K562 (cell line): ENCODE measurements at regions not wholly inside any gene's neighbourhood (a gene's known extent, or its start where the extent isn't known, plus 50 kb on each side); places are given as distances from the start of the nearest gene placed in this dataset.

Source experiments
- ATAC-seq: fragments of 200-7000 bp; cut with Tn5 transposase; 3 replicates; pipeline ENCODE4 v1.9.1; 2020; ENCODE audit warnings: moderate library complexity
- BruUV-seq: library from RNA; stranded (reverse); fragments of 400-500 nt; replicated peaks from 2 replicates; lab custom pipeline; 2021; lab: Mats Ljungman, UMichigan
- CTCF ChIA-PET: fragments of 300-600 bp; formaldehyde crosslinking; extraction: SDS; loops from one replicate; lab custom pipeline; 2021; ENCODE audit warnings: low intra/inter-chr PET ratio; lab: Yijun Ruan, JAX
- POLR2A ChIA-PET: fragments of 300-600, 350-650 bp; sonication (Branson Sonifier 250); formaldehyde crosslinking; extraction: SDS; loops from one replicate; lab custom pipeline; 2021; ENCODE audit warnings: antibody characterized with exemption, inconsistent platforms; lab: Yijun Ruan, JAX
- DNase-seq, 4 experiments: peaks; one replicate each; pipeline versions ENCODE4 v3.0.0 to v3.0.0-alpha.2; 2011 to 2018; ENCODE audit warnings: low spot score in 3 of 4, mixed read lengths in 3 of 4; ENCODE audit errors: extremely low read depth in 1 of 4
- FAIRE-seq: peaks from 2 replicates; lab custom pipeline; 2011; peaks lifted over from hg19 to GRCh38; lab: Jason Lieb, UNC
- H2AFZ ChIP-seq: 2 replicates; pipeline ENCODE4 v1.6.0; 2011; ENCODE audit warnings: low read depth, low read length, control low read depth, inconsistent platforms
- H3K27ac ChIP-seq: fragments of 200-600 bp; 3 replicates; pipeline ENCODE4 v1.8.0; 2011; ENCODE audit warnings: low read depth, mild to moderate bottlenecking, control low read depth, inconsistent platforms, low read length, moderate library complexity, mixed read lengths; ENCODE audit errors: extremely low read depth
- H3K27me3 ChIP-seq, 2 experiments: fragments of 300-600 bp in 1 of 2; 2 replicates in 1 of 2; 3 replicates in 1 of 2; pipeline versions ENCODE4 v1.6.0 to v1.8.0; 2011; ENCODE audit warnings: inconsistent platforms in 2 of 2, low read length in 2 of 2, mild to moderate bottlenecking in 1 of 2, mixed read lengths in 1 of 2, moderate library complexity in 1 of 2; ENCODE audit not compliant: control insufficient read depth in 2 of 2, insufficient read depth in 2 of 2
- H3K36me3 ChIP-seq: fragments of 300-600 bp; 3 replicates; pipeline ENCODE4 v1.8.0; 2011; ENCODE audit warnings: mild to moderate bottlenecking, low read length, inconsistent platforms; ENCODE audit not compliant: control insufficient read depth, insufficient read depth
- H3K4me1 ChIP-seq, 2 experiments: fragments of 200-600 bp in 1 of 2; replicated peaks in 1 of 2; 2 replicates in 1 of 2; 3 replicates in 1 of 2; pipeline versions ENCODE4 v1.5.1 to v1.8.0; 2011; ENCODE audit warnings: inconsistent platforms in 2 of 2, low read length in 2 of 2, mild to moderate bottlenecking in 1 of 2, mixed read lengths in 1 of 2, moderate library complexity in 1 of 2; ENCODE audit not compliant: control insufficient read depth in 2 of 2, insufficient read depth in 2 of 2
- H3K4me2 ChIP-seq: 2 replicates; pipeline ENCODE4 v1.6.1; 2011; ENCODE audit warnings: low read length, control low read depth, inconsistent platforms, mixed read lengths; ENCODE audit not compliant: insufficient read depth
- H3K4me3 ChIP-seq: fragments of 200-600 bp; sonication (generic), shearing (Covaris generic); 2 replicates; pipeline ENCODE4 v1.5.1; 2016; ENCODE audit warnings: control low read depth, inconsistent platforms
- H3K79me2 ChIP-seq: fragments of 200-600 bp; 3 replicates; pipeline ENCODE4 v1.8.0; 2011; ENCODE audit warnings: low read length, inconsistent platforms; ENCODE audit not compliant: control insufficient read depth, insufficient read depth
- H3K9ac ChIP-seq, 2 experiments: 2 replicates each; pipeline versions ENCODE4 v1.6.0 to v1.6.1; 2011; ENCODE audit warnings: low read depth in 2 of 2, low read length in 2 of 2, control low read depth in 1 of 2, inconsistent platforms in 1 of 2, mild to moderate bottlenecking in 1 of 2, mixed read lengths in 1 of 2; ENCODE audit not compliant: insufficient read depth in 1 of 2
- H3K9me1 ChIP-seq: one replicate; pipeline ENCODE4 v1.6.0; 2011; ENCODE audit warnings: inconsistent platforms, mild to moderate bottlenecking, low read length, moderate library complexity; ENCODE audit not compliant: control insufficient read depth, insufficient read depth
- H3K9me3 ChIP-seq: replicated peaks from 2 replicates; pipeline ENCODE4 v1.5.1; 2011; ENCODE audit warnings: low read depth, low read length, inconsistent platforms; ENCODE audit not compliant: control insufficient read depth, insufficient read depth
- H4K20me1 ChIP-seq: replicated peaks from 2 replicates; pipeline ENCODE4 v1.6.1; 2011; ENCODE audit warnings: low read length, inconsistent platforms, mixed read lengths; ENCODE audit not compliant: control insufficient read depth, insufficient read depth
- ILF3 ChIP-seq: fragments of 450-650 bp; IDR thresholded peaks from 2 replicates; pipeline ENCODE4 v1.6.1; 2018; ENCODE audit warnings: antibody characterized with exemption, mild to moderate bottlenecking, moderate library complexity, borderline replicate concordance
- ILK ChIP-seq: fragments of 450-650 bp; IDR thresholded peaks from 2 replicates; pipeline ENCODE4 v1.6.1; 2016; ENCODE audit warnings: missing genetic modification characterization, low read depth, mild to moderate bottlenecking, missing compliant biosample characterization, moderate library complexity, borderline replicate concordance
- RREB1 ChIP-seq: fragments of 250-450 bp; sonication (Bioruptor Pico); IDR thresholded peaks from 2 replicates; pipeline ENCODE4 v1.4.0; 2020
- ZNF146 ChIP-seq: IDR thresholded peaks from one replicate; pipeline ENCODE4 v1.6.1; 2018; ENCODE audit warnings: missing compliant biosample characterization; ENCODE audit not compliant: unreplicated experiment
- WGBS: fragments of 100-300 bp; shearing (Covaris generic); methylation state at CpG from one replicate; pipeline ENCODE4 v1.1.6; 2016; ENCODE audit warnings: low coverage, mixed read lengths; ENCODE audit not compliant: insufficient coverage; ENCODE audit errors: missing lambda C conversion rate; 5-methylcytosine and 5-hydroxymethylcytosine counted together
- in situ Hi-C: fragments of 300-500 bp; cut with MboI; formaldehyde crosslinking; loops from 4 replicates; pipeline ENCODE4 v1.15.0; 2018; ENCODE audit warnings: inconsistent platforms, mixed read lengths
- intact Hi-C: fragments of 100-400 bp; cut with micrococcal nuclease; formaldehyde crosslinking; loops from 2 replicates; pipeline ENCODE4 v1.14.2; 2022

- no peaks in the 10 kb centered on the region for H3K4me1 ChIP-seq
- no peaks in the 10 kb centered on the region for H4K20me1 ChIP-seq
- TF ChIP-seq ZNF146: no peak
- no peak for TF ChIP-seq RREB1
- TF ChIP-seq ILK (tag): no peak
- no peak for TF ChIP-seq ILF3
- no peak overlapping the region for H3K4me3 ChIP-seq
- no peak overlapping the region for H3K9ac ChIP-seq
- ATAC-seq (no peak), FAIRE-seq (no peak), DNase-seq (no peak)
- H3K27ac ChIP-seq: no peak overlapping the region
- H2AFZ ChIP-seq: no peak overlapping the region
- H3K36me3 ChIP-seq: no peaks in the 10 kb centered on the region
- in situ Hi-C loops (no loop called here), intact Hi-C loops (no loop called here)
- WGBS: 0% methylated on average over 1 of the region's 1 CpG
- no peaks in the 10 kb centered on the region for H3K9me1 ChIP-seq
- no peaks in the 10 kb centered on the region; the same call in 1 of the 2 replicates for H3K9me3 ChIP-seq
- H3K27me3 ChIP-seq: no peaks in the 10 kb centered on the region
- no peak overlapping the region for H3K4me2 ChIP-seq
- H3K79me2 ChIP-seq: no peaks in the 10 kb centered on the region
- CTCF ChIA-PET: no interaction called here
- POLR2A ChIA-PET: no interaction called here
- BruUV-seq: no TSS peak
Observed at GRCh38 chr21:25314247-25314646, 293.0 kb downstream of the MRPL39 start.
